ENCODE measurements at regions not wholly inside any gene's neighbourhood (a gene's known extent, or its start where the extent isn't known, plus 50 kb on each side); places are given as distances from the start of the nearest gene placed in this dataset.

DNA sequence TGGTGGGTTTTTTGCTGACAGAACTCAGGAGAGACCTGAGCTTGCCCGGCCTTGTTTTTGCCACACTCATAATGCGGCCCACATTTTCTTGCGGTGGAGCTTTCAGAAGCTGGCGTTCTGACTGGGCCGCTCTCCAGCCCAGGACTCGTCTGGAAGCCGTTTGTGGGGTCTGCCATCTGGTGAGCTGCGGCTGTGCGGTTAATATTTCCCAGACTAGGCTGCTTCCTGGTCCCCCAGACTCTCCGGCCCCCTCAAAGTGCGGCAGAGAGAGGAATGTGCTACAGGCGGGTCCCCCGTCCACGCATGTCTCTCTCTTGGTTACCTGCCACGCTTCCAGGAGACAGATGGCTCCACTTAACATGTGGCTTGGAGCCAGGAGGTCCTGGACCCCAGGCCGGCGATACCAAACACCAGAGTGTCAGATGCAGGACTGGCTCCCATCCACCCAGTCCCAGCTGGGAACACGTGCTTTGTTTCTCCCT, 128.9 kb upstream of the PMEPA1 start:
- no peak for DNase-seq

DNA sequence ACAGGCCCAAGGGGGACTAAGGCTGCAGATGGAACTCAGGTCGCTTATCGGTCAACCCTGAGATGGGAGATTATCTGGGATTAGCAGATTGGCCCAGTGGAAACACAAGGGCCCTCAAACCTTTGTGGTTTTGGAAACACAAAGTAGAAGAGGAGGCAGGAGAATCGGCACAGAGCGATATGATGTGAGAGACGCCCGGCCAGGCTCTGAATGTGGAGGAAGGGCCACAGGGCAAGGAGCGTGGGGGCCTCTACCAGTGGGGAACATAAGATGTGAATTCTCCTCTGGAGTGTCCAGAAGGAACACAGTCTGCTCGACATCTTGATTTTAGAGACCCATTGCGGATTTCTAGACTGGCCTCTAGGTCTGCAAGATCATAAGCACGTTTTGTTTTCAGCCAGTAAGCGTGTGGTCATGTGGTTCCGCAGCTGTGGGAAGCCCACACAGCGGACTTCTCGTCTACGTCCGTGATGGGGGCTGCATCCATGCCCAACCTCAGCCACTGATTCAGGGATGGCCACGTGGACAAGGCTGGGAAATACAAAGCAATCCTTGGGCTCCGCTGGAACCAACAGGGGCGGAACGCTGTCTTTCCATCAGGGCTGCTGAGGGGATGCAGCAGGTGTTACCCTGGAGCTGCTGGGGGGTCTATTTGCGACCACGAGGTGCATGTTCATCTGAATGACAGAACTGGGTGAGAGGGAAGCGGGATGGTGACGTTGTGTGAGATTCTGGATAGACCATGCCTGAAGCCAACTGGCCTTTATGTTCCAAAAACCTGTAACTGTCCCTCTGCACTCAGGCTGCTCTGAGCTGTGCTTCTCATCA, 127.6 kb upstream of the PMEPA1 start:
- no peak for DNase-seq

DNA sequence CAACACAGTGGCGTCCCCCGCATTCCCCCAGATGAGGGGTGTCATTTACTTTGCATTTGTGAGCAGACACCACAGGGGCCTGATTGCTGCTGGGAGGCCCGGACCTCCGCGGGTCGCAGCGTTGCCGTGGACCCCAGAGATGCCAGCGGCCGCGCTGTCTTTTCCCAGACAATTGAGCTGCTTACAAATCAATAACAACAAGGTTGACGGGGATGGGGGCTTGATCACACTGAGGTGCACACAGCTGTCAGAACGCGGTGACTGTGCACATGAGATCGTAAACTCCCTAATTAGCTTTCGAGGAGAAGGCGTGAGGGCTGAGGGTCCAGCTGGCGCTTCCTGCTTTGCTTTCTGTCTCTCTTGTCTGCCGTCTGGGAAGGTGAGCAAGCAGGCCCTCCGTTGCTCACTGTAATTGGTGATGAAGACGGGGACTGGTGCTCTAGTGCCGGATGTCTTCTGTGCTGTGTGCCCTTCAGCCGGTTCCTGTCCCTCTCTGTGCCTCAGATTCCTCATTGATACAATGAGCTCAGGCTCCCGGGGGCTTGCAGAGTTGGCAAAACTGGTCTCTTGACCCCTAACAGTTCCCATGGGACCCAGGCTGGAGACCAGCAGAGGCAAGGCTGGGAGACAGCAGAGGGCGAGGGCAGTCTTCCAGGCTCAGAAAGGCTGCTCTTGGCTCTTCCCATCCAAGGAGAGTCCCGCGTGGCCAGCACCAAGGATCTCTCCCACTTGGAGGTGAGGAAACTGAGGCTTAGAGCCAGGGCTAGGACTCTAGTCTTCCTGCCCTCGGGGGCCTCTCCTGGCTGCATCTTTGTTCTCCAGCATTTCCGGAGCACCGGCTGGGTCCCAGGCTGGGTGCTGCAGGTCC, 126.0 kb upstream of the PMEPA1 start:
- no peak for DNase-seq

DNA sequence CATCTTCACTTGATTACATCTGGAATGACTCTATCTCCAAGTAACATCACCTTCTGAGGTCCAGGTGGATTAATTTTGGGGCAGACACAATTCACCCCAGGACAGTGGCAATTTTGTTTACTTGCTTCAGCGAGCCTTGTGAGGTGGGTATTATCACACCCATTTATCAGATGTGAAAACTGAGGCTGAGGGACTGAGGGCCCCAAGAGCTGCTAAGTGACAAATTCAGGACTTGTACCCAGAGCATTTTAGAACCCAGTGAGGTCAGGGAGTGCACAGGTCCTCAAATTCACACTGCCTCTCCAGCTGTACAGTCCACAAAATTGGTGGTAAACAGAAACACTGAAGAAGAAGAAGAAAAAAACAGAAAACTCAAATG, 125.2 kb upstream of the PMEPA1 start:
- DNase-seq, result no peak

DNA sequence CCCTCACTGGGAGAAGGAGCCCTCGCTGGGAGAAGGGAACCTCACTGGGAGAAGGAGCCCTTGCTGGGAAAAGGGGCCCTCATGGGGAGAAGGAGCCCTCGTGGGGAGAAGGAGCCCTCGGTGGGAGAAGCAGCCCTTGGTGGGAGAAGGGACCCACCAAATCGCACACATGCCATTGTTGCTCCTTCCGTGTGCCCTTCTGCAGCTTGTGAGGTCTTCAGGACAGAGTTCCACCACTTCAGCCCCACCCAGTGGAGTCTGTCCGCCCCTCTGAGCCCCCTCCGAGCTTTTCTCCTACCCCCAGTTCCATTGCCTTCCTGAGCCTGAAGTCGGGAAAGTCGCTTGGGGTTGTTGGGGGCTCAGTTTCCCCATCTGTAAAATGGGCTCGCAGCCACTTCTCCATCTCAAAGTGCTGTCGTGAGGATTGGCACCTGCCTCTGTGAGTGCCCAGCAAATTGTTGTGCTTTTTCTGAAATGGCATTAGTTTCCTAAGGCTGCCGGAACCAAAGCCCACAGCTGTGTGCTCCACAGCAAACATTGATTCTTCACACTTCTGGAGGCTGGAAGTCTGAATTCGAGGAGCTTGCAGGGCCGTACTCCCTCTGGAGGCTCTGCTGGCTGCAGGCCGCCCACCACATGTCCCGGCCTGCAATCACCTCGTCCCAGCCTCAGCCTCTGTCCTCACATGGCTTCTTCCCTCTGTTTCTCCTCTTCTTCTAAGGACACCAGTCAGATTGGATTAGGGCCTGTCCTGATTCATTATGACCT, 124.7 kb upstream of the PMEPA1 start:
- DNase-seq, result no peak

DNA sequence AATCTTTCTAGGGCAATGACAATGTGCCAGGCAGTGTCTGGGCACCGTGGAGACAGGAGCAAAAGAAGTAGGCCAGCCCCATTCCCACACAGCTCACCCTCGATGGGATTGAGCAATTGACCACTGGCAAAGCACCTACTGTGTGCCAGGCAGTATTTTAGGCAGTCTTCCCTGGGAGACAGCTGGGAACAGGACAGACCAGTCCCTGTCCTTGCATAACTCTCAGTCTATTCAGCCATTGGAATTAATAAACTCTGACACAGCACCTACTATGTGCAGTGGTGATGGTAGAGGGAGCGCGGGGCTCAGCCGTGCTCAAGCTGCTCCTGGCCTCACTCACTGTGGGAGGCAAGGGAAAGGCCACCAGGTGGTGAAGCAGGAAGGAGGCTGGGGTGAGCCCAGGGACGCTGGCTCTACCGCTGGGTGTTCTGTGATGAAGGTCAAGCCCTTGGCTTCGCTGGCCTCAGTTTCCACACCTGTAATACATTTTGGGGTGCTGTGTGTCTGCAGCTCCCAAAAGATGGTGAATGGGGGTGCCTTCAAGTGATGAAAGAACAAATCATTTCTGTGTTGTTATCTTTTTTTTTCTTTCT, 122.3 kb upstream of the PMEPA1 start:
- DNase-seq, result no peak

DNA sequence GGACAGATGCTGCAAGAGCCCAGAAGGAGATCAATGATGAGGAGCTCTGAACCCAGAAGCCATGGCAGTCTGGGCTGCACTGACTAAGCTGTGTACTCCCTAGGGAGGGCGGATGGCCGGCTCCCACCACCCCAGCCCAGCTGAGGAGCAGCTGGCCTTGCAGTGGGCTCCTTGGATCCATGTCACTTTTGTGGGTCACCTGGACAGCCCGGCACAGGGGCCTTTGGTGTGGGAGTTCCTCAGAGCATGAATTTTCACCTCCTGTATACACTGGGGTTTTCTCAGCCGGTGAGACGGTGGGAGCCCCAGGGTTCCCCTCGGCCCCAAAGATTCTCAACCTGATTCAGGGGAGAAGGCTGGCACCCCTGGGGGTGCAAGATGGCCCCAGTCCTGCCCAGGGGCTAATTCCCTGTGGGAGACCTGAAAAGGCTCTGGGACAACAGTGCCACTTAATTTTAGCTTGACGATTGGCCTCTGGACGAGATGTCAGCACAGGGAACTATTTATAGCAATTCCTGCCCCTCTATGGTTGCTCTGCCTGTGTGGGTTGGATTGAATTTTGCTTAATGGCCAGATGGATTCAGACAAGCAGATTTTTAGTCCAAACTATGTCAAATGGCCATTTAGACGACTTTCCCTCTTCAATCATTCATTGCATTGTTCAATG, 121.6 kb upstream of the PMEPA1 start:
- DNase-seq, result no peak

DNA sequence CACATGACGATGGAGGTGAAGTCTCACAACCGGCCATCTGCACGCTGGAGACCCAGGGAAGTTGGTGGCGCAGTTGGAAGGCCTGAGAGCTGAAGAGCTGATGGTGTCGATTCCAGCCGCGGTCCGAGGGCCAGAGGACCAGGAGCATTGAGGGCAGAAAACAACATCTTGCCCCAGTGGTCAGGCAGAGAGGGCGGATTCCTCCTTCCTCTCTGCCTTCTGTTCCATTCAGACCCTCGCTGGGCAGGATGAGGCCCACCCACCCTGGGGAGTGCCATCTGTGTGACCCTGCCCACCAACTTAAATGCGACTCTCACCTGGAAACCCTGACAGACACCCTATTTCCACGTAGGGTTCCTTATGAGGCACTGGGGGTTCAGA, 120.7 kb upstream of the PMEPA1 start:
- no peak for DNase-seq

DNA sequence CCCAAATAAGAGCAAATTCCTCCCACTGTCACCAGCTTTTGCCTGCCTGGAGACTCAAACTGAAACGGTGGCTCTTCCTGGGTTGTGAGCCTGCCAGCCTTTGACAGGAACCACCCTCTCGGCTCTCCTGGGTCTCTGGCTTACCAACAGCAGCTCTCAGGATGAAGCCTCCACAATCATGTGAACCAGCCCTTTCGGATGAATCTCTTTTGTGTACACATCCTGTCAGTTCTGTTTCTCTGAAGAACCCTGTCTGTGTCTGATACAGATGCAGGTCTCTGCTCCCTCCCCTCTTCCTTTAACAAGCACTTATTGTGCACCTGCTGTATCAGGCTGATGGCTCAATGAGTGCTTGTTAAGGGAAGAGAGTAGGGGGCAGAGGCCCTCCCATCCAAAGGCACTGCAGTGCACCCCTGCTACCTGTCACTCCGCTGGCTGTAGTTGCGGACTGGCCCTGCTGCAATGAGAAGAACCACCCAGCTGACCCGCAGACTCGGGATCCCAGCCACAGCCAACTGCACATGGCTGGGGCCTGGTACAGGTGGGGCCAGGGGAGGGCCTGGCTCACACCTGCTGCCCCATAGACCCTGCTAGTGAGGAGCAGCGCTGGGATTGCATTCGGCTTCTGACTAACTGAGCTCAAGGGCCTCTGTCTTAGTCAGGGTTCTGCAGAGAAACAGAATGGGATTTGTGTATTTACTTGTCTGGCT, 120.1 kb upstream of the PMEPA1 start:
- DNase-seq, result no peak

DNA sequence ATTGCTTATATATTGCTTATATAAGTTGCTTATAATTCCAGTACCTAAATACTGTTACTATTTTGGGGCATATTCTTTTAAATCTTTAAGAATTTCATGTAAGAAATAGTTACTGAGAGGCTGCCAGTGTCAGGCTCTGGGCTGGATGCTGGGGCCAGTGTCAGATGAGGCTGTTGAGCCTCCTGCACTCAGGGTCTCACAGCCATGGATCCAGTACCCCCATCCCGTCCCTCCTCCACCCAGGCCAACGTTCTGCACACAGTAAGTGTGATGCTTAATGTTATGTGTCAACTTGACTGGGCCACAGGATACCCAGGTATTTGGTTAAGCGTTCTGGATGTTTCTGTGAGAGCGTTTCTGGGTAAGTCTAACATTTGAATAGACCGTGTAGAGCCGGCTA, 119.5 kb upstream of the PMEPA1 start:
- DNase-seq, result no peak

DNA sequence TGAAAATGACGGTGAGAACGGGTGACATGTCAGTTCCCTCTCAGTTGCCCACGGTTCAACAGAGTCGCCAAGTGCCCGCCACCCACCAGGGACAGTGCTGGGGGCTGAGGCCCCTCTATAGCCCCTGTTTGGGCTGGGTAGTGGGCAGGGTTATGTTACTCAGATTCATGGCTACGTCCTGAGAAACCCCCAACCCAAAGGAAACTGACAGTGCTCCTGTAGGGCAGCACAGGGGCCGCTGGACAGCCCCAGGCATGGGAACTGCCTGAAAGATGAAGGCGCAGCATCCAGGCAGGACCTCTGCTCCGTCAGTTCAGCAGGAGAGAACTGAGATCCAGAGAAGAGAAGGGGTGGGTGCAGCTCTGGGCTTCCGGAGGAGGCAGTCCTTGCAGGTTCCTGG, 118.9 kb upstream of the PMEPA1 start:
- DNase-seq, result no peak

DNA sequence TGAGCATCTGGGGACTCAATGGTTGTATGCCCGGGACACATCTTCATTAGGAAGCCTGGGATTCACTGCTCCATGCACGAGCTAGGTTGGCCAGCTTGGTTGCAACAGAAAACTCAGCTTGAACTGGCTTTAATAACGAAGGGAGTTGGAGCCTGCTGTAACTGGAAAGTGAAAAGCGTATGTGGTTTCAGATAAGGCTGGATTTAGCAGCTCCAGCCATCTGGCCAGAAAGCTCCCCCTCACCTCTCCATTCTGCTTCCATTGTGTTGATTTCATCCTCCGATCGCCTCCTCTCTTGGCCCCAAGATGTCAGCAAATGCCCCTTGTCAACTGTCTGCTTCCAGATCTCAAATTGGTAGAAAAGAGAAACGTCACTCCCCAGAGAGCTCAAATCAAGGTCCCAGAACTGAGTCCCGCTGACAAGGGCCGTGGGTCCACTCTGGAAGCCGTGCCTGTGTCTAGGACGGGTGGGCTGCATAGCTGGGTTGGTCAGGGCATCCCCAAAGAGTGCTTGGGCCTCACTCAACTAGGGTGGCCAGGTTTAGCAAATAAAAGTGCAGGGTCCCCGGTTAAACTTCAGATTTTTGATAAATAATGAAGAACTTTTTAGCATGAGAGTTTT, 117.0 kb upstream of the PMEPA1 start:
- DNase-seq, result no peak

DNA sequence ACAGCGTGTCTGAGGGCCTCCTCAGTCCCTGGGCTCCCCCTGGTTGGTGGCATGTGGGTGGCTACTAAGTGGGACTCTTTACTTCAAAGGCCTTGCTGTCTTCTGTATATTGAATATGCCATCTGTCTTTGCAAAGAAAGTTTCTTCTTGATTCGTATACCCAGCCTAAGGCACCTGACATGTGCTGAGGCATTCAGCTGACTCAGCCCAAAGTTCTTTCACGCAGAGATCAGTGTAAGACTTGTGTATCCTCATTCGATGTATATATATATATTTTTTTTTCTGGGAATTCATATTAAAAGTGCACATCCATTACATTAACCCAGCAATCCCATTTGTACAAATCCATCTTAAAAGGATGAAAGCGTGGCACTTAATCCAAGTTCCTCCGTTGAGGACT, 115.1 kb upstream of the PMEPA1 start:
- no peak for DNase-seq

DNA sequence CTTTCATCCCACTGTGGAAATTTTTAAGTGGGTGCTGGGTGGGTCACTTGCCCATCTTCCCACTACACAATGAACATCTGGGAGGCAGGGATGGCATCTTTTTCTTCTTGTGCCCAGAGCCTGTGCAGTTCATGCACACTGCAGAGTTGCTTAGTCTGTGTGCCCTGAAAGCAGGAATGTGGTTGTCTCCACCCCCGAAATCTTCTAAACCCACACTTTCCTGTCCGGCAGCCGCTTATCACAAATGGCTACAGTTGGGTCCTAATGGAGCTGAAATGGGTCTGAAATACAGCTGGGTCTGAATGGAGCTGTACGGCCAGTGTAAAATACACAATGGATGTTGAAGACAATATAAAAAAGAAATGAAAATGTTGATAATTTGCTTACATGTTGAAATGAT, 112.1 kb upstream of the PMEPA1 start:
- DNase-seq, result no peak

DNA sequence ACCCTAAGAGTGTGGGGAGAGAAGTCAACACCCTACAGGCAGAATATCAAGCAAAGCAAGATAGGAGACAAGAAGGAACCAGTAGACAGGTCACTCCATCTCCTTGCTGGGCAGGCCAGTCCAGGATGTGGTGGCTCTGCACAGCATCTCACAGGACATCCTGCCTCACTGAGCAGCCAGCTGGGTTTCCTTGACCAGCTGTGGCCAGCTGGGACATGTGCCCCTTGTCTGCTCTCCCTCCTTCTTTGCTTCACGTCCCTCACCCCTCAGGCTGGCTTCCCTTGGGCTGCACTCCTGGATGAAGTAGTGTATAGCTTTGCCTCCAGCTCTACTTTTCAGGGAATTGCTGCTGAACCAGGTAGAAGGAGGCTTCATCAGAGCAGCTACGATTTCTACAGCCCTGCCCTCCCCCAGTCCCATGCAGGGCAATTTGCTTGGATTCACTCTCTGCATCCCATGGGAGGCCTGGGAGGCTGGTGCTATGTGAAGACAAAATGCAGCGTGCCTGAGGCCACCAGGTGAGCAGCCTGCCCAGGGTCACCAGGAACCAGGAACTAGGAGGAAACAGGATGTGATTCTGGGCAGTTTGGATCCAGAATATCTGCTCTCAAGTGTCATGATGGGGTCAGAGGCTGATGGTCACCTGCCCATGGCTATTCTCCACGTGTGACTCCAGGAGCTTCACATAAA, 110.0 kb upstream of the PMEPA1 start:
- DNase-seq, result no peak

DNA sequence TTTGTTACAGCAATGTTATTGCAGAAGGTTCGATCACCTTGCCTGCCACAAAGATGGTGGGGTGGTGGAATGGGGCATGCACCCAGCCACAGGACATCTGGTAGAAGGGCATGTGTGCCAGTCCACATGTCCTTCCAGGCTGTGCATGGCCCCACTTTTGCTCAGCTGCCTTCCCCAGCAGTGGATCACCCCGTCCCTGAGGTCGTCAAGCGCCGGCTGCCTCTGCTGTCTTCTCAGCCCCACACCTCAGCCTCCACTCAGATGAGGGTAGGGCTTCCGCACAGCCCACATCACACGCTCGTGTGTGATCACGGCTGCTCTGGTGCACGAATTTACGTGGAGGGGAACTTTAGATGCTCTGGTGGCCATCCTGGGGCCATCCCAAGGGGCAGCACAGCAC, 109.5 kb upstream of the PMEPA1 start:
- no peak for DNase-seq

DNA sequence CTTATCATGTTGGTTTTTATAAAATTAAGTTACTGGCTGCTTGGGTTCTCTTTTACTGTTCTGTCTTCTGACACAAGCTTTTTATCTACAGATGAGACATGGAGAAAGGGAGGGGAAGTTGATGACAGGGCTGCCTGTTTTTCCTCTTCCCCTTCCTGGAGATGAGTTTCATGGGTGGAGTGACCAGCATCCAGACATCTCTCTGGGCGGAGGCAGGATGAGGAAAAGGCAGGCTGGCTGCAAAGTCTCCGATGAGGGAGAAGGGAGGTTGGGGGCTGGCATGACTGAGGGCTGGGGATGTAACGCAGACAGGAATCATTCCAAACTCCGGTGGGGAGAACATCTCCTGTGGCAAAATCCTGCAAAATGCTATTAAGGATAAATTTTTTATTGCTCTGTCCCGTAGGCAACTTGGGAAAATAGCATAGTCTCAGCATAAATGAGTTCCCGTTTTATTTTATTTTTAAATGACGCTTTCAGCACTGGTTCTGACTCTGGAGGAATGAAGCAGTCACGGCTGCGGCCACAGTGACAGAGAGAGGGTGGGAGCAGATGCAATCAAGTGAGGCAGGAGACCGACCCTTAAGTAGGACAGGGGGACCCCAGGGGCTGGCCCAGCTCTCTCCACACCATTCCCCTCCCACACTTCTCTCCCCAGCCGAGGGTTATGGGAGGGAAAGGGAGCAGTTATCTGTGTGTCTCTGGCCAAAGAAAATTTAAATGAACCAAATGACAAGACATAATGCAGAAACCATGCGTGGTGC, 108.8 kb upstream of the PMEPA1 start:
- no peak for DNase-seq

DNA sequence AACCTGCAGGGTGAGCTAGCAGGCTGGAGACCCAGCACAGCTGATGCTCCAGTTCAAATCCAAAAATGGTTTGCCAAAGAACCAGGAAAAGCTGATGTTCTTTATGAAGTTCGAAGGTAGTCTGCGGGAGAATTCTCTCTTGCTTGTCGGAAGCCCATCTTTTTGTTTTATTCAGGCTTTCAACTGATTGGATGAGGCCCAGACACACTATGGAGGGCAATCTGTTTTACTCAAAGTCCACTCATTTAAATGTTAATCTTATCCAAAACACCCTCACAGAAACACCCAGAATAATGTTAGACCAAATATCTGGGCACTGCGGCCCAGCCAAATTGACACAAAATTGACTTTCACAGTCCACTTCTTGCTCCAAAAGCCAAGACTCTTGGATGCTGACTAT, 105.6 kb upstream of the PMEPA1 start:
- DNase-seq, result no peak

DNA sequence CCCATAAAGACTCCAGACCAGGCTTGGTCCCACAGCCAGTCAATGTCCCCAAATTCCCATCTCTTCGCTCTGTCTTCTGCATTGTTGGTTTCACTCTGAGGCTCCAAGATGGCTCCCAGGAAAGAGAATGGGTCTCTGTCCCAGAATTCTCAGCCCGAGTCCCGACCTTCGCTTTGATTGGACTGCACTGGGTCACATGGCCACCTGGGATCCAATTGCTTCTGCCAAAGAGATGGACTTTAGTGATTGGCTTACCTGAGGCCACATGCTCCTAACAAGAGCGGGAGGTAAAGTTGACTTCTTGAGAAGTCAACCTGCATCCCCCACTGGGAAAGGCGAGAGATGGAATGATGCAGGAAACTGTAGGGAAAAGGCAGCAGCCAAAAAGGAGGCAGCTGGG, 104.7 kb upstream of the PMEPA1 start:
- no peak for DNase-seq

Data from NCI-H1436 (cell line).